OCI-LY3 (cell line): ENCODE measurements at regions not wholly inside any gene's neighbourhood (a gene's known extent, or its start where the extent isn't known, plus 50 kb on each side); places are given as distances from the start of the nearest gene placed in this dataset.

Source experiments
- H2AFZ ChIP-seq: fragments of 200-600, 300-600 bp; shearing (Covaris generic); 2 replicates; pipeline ENCODE4 v1.6.0; 2014; ENCODE audit warnings: antibody characterized with exemption, low read depth, low read length
- H3K27ac ChIP-seq: fragments of 200-600, 300-600 bp; sonication (generic); 2 replicates; pipeline ENCODE4 v1.5.1; 2014; ENCODE audit warnings: mild to moderate bottlenecking, low read length, moderate library complexity, mixed read lengths
- H3K27me3 ChIP-seq: fragments of 200-600, 300-600 bp; sonication (generic); 2 replicates; pipeline ENCODE4 v1.6.1; 2014; ENCODE audit warnings: low read depth, low read length, mixed read lengths
- H3K36me3 ChIP-seq: fragments of 200-600, 300-600 bp; sonication (generic); replicated peaks from 2 replicates; pipeline ENCODE3; 2014; ENCODE audit warnings: low read depth, low read length, mixed read lengths
- H3K4me1 ChIP-seq: fragments of 300-600, 200-600 bp; sonication (generic); 2 replicates; pipeline ENCODE4 v1.6.1; 2014; ENCODE audit warnings: low read length, mixed read lengths
- H3K4me2 ChIP-seq: fragments of 200-600, 300-600 bp; sonication (generic); 2 replicates; pipeline ENCODE4 v1.6.1; 2014; ENCODE audit warnings: low read length, mixed read lengths
- H3K4me3 ChIP-seq: fragments of 300-600, 200-600 bp; sonication (generic); 2 replicates; pipeline ENCODE4 v1.5.1; 2014; ENCODE audit warnings: antibody characterized with exemption, mild to moderate bottlenecking, low read length, moderate library complexity
- H3K79me2 ChIP-seq: fragments of 300-600, 200-600 bp; shearing (Covaris generic); 2 replicates; pipeline ENCODE4 v1.6.1; 2014; ENCODE audit warnings: mild to moderate bottlenecking, low read length, mixed read lengths
- H3K9ac ChIP-seq: fragments of 300-600, 200-600 bp; shearing (Covaris generic); 2 replicates; pipeline ENCODE4 v1.6.0; 2014; ENCODE audit warnings: mild to moderate bottlenecking, low read length, moderate library complexity
- H3K9me3 ChIP-seq: fragments of 200-600, 300-600 bp; shearing (Covaris generic); 2 replicates; pipeline ENCODE4 v1.6.1; 2014; ENCODE audit warnings: low read length, mixed read lengths; ENCODE audit not compliant: insufficient read depth
- H4K20me1 ChIP-seq: fragments of 200-600, 300-600 bp; sonication (generic); 2 replicates; pipeline ENCODE4 v1.6.1; 2016; ENCODE audit warnings: low read length, mixed read lengths; ENCODE audit not compliant: insufficient read depth
- EZH2phosphoT487 ChIP-seq: fragments of 200-600 bp; shearing (Covaris generic); IDR thresholded peaks from 2 replicates; pipeline ENCODE4 v1.6.1; 2018; ENCODE audit warnings: antibody characterized with exemption, mixed run types, low read depth
- TF ChIP-seq, protein P1 (sequence below): fragments of 200-600, 300-600 bp; sonication (generic); IDR thresholded peaks from 2 replicates; pipeline ENCODE4 v1.5.1; 2014; ENCODE audit warnings: antibody characterized with exemption, low read length, low read depth

DNA sequence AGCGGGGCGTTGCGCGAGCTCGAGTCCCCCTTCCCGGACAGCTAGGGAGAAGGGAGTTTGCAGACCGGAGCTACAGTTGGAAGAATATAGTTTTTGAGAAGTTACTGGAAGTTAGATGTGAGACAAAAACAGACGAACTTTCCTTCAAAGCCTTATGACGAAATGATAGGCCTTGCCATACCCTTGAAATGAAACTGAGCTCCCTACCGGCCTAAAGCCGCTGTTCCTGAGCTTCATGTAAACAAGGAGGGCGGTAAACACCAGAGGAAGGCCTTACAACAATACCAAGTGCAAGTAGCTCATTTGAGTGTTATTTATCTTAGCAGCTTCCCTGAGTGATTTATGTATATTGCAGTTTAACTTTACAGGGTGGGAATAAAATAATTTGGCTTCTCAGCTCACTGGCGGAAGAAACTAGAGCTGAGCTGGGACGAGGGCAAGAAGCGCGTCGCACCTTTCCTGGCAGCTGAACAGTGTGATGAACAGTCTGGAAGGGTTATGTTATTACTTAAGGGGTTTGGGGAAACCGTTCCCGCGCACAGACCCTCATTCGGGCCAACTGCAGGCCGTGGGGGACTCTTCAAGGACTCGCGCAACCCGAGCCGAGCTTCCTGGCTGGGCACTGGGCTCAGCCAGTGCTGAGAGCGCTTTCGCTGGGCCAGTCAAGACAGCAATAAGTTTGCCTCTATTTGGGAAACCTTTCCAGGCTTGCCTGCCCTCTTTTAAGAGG is 111.2 kb downstream of the KCNRG start:
- peak overlapping the region; percentile 49; the same call in 1 of the 2 replicates for H2AFZ ChIP-seq
- H3K9ac ChIP-seq: peak overlapping the region; percentile 86
- H3K9me3 ChIP-seq: no peaks in the 10 kb centered on the region
- TF ChIP-seq EZH2phosphoT487: no peak
- TF ChIP-seq, protein P1, sequence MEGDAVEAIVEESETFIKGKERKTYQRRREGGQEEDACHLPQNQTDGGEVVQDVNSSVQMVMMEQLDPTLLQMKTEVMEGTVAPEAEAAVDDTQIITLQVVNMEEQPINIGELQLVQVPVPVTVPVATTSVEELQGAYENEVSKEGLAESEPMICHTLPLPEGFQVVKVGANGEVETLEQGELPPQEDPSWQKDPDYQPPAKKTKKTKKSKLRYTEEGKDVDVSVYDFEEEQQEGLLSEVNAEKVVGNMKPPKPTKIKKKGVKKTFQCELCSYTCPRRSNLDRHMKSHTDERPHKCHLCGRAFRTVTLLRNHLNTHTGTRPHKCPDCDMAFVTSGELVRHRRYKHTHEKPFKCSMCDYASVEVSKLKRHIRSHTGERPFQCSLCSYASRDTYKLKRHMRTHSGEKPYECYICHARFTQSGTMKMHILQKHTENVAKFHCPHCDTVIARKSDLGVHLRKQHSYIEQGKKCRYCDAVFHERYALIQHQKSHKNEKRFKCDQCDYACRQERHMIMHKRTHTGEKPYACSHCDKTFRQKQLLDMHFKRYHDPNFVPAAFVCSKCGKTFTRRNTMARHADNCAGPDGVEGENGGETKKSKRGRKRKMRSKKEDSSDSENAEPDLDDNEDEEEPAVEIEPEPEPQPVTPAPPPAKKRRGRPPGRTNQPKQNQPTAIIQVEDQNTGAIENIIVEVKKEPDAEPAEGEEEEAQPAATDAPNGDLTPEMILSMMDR: no peak
- H3K27ac ChIP-seq: peak overlapping the region; percentile 83
- H3K4me2 ChIP-seq: peak overlapping the region; percentile 97
- H3K4me3 ChIP-seq: peak overlapping the region; percentile 85
- peaks cover 13% of the 10 kb centered on the region for H3K79me2 ChIP-seq
- peaks cover 64% of the 10 kb centered on the region for H3K4me1 ChIP-seq
- H4K20me1 ChIP-seq: 0 out of 2 replicates have a peak, but pooled peaks cover 6% of the 10 kb centered on the region
- 0 out of 2 replicates have a peak, but pooled peaks cover 9% of the 10 kb centered on the region for H3K27me3 ChIP-seq
- H3K36me3 ChIP-seq: no peaks in the 10 kb centered on the region

DNA sequence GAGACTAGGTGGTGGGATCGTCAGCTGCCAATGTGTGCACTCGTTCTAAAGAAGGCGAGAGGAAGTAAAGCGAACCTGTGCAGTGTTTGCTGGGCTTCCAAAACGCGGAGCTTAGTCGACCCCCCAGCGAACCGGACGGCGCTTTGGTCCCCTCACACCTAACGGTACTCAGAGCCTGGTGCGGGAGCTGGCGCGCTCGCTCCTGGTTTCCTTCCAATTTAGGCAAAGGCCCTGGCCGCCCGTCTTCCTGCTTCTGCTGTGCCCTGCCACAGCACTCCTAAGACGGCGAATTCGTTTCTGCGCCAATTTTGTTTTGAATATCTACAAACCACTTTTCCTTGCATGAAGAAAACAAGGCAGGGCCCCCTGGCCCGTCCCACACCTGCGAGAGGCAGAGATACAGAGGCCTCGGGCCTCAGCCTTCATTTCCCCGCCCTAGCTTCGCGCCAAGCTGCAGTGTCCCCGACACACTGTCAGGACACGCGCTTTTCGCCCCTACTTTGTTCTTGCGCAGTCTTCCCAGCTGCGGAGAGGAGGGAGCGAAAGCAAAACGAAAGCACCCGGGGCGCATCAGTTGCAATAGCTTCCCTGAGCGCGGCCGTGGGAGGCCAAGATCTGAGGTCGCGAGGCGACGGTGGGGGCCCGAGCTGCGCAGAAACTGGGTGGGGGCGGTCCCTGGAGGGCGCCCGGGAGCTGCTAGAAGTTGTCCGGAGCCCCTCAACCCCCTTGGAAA is 111.9 kb downstream of the KCNRG start:
- Histone ChIP-seq H3K9ac (peak overlapping the region; percentile 86), H3K4me3 (peak overlapping the region; percentile 85), H3K4me1 (peaks cover 64% of the 10 kb centered on the region)

GRCh38 chr13:50127726-50128291 is 112.6 kb downstream of the KCNRG start:
- Histone ChIP-seq H4K20me1 (no peaks in the 10 kb centered on the region), H3K9me3 (no peaks in the 10 kb centered on the region), H3K27ac (peak overlapping the region; percentile 78; the same call in 1 of the 2 replicates), H3K36me3 (no peaks in the 10 kb centered on the region), H3K9ac (peak overlapping the region; percentile 86), H3K4me1 (peaks cover 62% of the 10 kb centered on the region), H3K4me3 (peak overlapping the region; percentile 85), H3K79me2 (peaks cover 3% of the 10 kb centered on the region; the same call in 1 of the 2 replicates), H3K27me3 (peaks cover 19% of the 10 kb centered on the region), H2AFZ (0 out of 2 replicates have a peak overlapping the region, but pooled peaks have one; percentile 49), H3K4me2 (peak overlapping the region; percentile 97)
- TF ChIP-seq EZH2phosphoT487: no peak
- TF ChIP-seq, protein P1: no peak

More for the DNA sequence above, 111.9 kb downstream of the KCNRG start:
- H3K79me2 ChIP-seq: peaks cover 8% of the 10 kb centered on the region; the same call in 1 of the 2 replicates
- peak overlapping the region; percentile 49 for H2AFZ ChIP-seq
- no peaks in the 10 kb centered on the region for H3K9me3 ChIP-seq
- H3K4me2 ChIP-seq: peak overlapping the region; percentile 97
- H3K27me3 ChIP-seq: peaks cover 12% of the 10 kb centered on the region
- TF ChIP-seq, protein P1: peak; percentile 43
- no peak for TF ChIP-seq EZH2phosphoT487
- H3K27ac ChIP-seq: peak overlapping the region; percentile 83
- 0 out of 2 replicates have a peak, but pooled peaks cover 1% of the 10 kb centered on the region for H4K20me1 ChIP-seq
- H3K36me3 ChIP-seq: no peaks in the 10 kb centered on the region
